Caco-2 (cell line): ENCODE measurements at regions not wholly inside any gene's neighbourhood (a gene's known extent, or its start where the extent isn't known, plus 50 kb on each side); places are given as distances from the start of the nearest gene placed in this dataset.

ENCODE experiments used
- BruUV-seq: library from RNA; stranded (reverse); fragments of 400-500 nt; replicated peaks from 2 replicates; lab custom pipeline; 2021; lab: Mats Ljungman, UMichigan
- CTCF ChIA-PET: fragments of 300-600 bp; sonication (Branson Sonifier 250); formaldehyde crosslinking; loops from one replicate; lab custom pipeline; 2022; ENCODE audit warnings: antibody characterized with exemption; lab: Charles Lee
- POLR2A ChIA-PET: fragments of 300-600 bp; sonication (Branson Sonifier 250); formaldehyde crosslinking; loops from one replicate; lab custom pipeline; 2022; ENCODE audit warnings: antibody characterized with exemption; lab: Charles Lee
- DNase-seq, 2 experiments: peaks; one replicate each; pipeline versions ENCODE4 v3.0.0 to v3.0.0-alpha.2; 2020 to 2022
- H3K27me3 ChIP-seq: replicated peaks from 2 replicates; pipeline ENCODE4 v1.6.0; 2011; ENCODE audit warnings: low read length; ENCODE audit not compliant: control insufficient read depth, insufficient read depth
- H3K36me3 ChIP-seq: 2 replicates; pipeline ENCODE4 v1.5.1; 2011; ENCODE audit warnings: low read length; ENCODE audit not compliant: control insufficient read depth, insufficient read depth
- H3K4me1 ChIP-seq: fragments of 250-450 bp; sonication (Bioruptor Pico); 2 replicates; pipeline ENCODE4 v1.5.1; 2020; ENCODE audit warnings: mild to moderate bottlenecking
- H3K4me3 ChIP-seq: 2 replicates; pipeline ENCODE4 v1.5.1; 2011; ENCODE audit warnings: low read depth, mild to moderate bottlenecking, control low read depth, low read length
- H3K9me3 ChIP-seq: fragments of 250-450 bp; sonication (Bioruptor Pico); 2 replicates; pipeline ENCODE4 v1.5.1; 2020; ENCODE audit warnings: mild to moderate bottlenecking, moderate library complexity
- H3K27ac Mint-ChIP-seq: one replicate; pipeline ENCODE4 v1.8.0; 2022; ENCODE audit warnings: mixed read lengths; ENCODE audit not compliant: unreplicated experiment
- H3K27me3 Mint-ChIP-seq: one replicate; pipeline ENCODE4 v1.8.0; 2022; ENCODE audit warnings: mixed read lengths; ENCODE audit not compliant: insufficient read depth, unreplicated experiment
- H3K36me3 Mint-ChIP-seq: one replicate; pipeline ENCODE4 v1.8.0; 2022; ENCODE audit warnings: mild to moderate bottlenecking, mixed read lengths; ENCODE audit not compliant: insufficient read depth, unreplicated experiment
- H3K4me1 Mint-ChIP-seq: one replicate; pipeline ENCODE4 v1.8.0; 2022; ENCODE audit warnings: low read depth, mixed read lengths; ENCODE audit not compliant: unreplicated experiment
- H3K4me3 Mint-ChIP-seq: one replicate; pipeline ENCODE4 v1.8.0; 2022; ENCODE audit warnings: mild to moderate bottlenecking, moderate library complexity, mixed read lengths; ENCODE audit not compliant: unreplicated experiment
- H3K9me3 Mint-ChIP-seq: one replicate; pipeline ENCODE4 v1.8.0; 2022; ENCODE audit warnings: mixed read lengths; ENCODE audit not compliant: unreplicated experiment
- intact Hi-C: fragments of 100-400 bp; cut with micrococcal nuclease; formaldehyde crosslinking; loops from one replicate; pipeline ENCODE4 v1.10.0; 2022; ENCODE audit not compliant: unreplicated experiment
- TF ChIP-seq, protein P1 (sequence below), 2 experiments: fragments of 200-600 bp in 1 of 2; IDR thresholded peaks; 1 replicate in 1 of 2; 2 replicates in 1 of 2; pipeline versions ENCODE4 v1.5.1 to v1.8.0; 2011 to 2022; ENCODE audit warnings: antibody characterized with exemption in 1 of 2, control low read depth in 1 of 2, inconsistent platforms in 1 of 2, low read depth in 1 of 2, low read length in 1 of 2, mild to moderate bottlenecking in 1 of 2, moderate library complexity in 1 of 2; ENCODE audit not compliant: insufficient read depth in 1 of 2, severe bottlenecking in 1 of 2, unreplicated experiment in 1 of 2

DNA sequence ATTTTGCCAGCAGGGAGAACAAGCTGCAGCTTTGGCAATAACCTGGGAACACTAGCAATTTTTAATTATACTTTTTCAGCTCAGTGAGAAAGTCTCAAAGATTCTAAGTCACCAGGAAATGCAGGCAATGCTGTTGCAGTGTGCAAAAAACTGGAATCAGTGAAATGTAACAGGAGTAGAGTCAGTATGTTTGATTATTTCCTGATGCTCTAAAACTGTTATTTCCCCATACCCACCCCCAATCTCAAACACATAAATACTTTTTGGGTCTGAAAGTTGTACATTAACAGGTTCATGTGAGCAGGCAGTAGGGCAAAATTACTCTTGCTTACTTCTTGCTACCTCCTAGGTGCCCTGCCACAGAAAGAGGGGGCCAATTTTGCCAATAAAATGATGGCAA is 65.4 kb upstream of the BEND6 start:
- POLR2A ChIA-PET, result no interaction called here
- no peaks in the 10 kb centered on the region for H3K4me1 ChIP-seq
- TF ChIP-seq, protein P1, sequence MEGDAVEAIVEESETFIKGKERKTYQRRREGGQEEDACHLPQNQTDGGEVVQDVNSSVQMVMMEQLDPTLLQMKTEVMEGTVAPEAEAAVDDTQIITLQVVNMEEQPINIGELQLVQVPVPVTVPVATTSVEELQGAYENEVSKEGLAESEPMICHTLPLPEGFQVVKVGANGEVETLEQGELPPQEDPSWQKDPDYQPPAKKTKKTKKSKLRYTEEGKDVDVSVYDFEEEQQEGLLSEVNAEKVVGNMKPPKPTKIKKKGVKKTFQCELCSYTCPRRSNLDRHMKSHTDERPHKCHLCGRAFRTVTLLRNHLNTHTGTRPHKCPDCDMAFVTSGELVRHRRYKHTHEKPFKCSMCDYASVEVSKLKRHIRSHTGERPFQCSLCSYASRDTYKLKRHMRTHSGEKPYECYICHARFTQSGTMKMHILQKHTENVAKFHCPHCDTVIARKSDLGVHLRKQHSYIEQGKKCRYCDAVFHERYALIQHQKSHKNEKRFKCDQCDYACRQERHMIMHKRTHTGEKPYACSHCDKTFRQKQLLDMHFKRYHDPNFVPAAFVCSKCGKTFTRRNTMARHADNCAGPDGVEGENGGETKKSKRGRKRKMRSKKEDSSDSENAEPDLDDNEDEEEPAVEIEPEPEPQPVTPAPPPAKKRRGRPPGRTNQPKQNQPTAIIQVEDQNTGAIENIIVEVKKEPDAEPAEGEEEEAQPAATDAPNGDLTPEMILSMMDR (IDR thresholded peaks at IDR 0.05; ENCODE audit: insufficient read depth in 1 of 2, low read depth in 1 of 2, low read length in 1 of 2, severe bottlenecking in 1 of 2, unreplicated experiment in 1 of 2), result no peak
- no peaks in the 10 kb centered on the region for H3K4me1 Mint-ChIP-seq
- H3K36me3 Mint-ChIP-seq, result no peaks in the 10 kb centered on the region
- no peak overlapping the region for H3K4me3 ChIP-seq
- intact Hi-C loops, result no loop called here
- H3K27me3 ChIP-seq, result no peaks in the 10 kb centered on the region
- no peaks in the 10 kb centered on the region for H3K36me3 ChIP-seq
- no peak overlapping the region for H3K27ac Mint-ChIP-seq
- CTCF ChIA-PET, result no interaction called here
- H3K9me3 ChIP-seq, result no peaks in the 10 kb centered on the region
- BruUV-seq, result no TSS peak
- no peaks in the 10 kb centered on the region for H3K9me3 Mint-ChIP-seq
- DNase-seq, result no peak
- no peak overlapping the region for H3K4me3 Mint-ChIP-seq
- H3K27me3 Mint-ChIP-seq, result no peaks in the 10 kb centered on the region

DNA sequence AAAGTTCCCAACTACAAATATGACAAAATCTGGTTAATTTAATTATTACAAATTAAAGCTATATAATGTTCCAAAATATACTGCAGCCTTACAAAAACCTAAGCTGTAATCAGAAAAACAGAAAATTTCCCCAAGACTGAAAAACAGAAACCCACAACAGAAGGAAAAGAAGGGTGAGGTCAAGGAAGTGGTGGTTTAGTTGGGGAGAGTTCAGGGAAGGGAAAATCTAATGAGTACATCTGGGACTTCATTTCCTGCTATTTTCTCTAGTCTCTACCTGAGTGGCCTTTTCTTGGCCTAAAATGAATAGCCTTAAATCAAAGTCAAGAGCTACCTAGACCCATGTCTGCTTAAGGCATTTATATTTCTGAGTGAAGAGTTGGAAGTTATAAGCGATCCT is 66.2 kb upstream of the BEND6 start:
- POLR2A ChIA-PET, result no interaction called here
- no peaks in the 10 kb centered on the region for H3K9me3 ChIP-seq
- no peak overlapping the region for H3K4me3 ChIP-seq
- no TSS peak for BruUV-seq
- H3K4me1 ChIP-seq, result no peaks in the 10 kb centered on the region
- Mint-ChIP-seq H3K27me3 (no peaks in the 10 kb centered on the region), H3K4me3 (no peak overlapping the region), H3K36me3 (no peaks in the 10 kb centered on the region), H3K4me1 (no peaks in the 10 kb centered on the region), H3K27ac (no peak overlapping the region), H3K9me3 (no peaks in the 10 kb centered on the region)
- CTCF ChIA-PET, result no interaction called here
- TF ChIP-seq, protein P1 (IDR thresholded peaks at IDR 0.05; ENCODE audit: insufficient read depth in 1 of 2, low read depth in 1 of 2, low read length in 1 of 2, severe bottlenecking in 1 of 2, unreplicated experiment in 1 of 2), result no peak
- intact Hi-C loops, result no loop called here
- no peaks in the 10 kb centered on the region for H3K36me3 ChIP-seq
- no peaks in the 10 kb centered on the region for H3K27me3 ChIP-seq
- DNase-seq, result no peak

DNA sequence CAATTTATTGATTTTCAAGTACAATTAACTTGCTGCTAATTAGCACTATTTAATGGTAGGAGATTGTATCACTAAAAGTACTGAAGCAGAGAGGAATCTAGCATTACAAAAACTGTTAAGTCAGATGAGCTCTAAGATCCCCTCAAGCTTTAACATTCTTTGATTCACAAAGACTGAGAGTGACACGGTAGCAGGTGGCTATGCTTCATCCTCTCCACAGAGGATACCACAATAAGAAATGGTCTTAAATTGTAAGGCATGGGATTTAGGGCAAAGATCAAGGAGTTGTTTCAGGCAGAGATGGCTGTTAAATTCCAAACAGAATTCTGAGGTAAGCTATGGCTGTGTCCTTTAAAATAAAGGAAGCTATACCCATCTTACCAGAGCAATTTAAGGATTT is 67.8 kb upstream of the BEND6 start:
- CTCF ChIA-PET, result no interaction called here
- no peaks in the 10 kb centered on the region for H3K4me1 ChIP-seq
- no peaks in the 10 kb centered on the region for H3K36me3 Mint-ChIP-seq
- no peak for DNase-seq
- H3K27ac Mint-ChIP-seq, result no peak overlapping the region
- intact Hi-C loops, result no loop called here
- TF ChIP-seq, protein P1 (IDR thresholded peaks at IDR 0.05; ENCODE audit: insufficient read depth in 1 of 2, low read depth in 1 of 2, low read length in 1 of 2, severe bottlenecking in 1 of 2, unreplicated experiment in 1 of 2), result no peak
- H3K9me3 ChIP-seq, result no peaks in the 10 kb centered on the region
- no peak overlapping the region for H3K4me3 ChIP-seq
- no peak overlapping the region for H3K4me3 Mint-ChIP-seq
- BruUV-seq, result no TSS peak
- no peaks in the 10 kb centered on the region for H3K27me3 ChIP-seq
- H3K36me3 ChIP-seq, result no peaks in the 10 kb centered on the region
- no peaks in the 10 kb centered on the region for H3K4me1 Mint-ChIP-seq
- POLR2A ChIA-PET, result no interaction called here
- H3K27me3 Mint-ChIP-seq, result no peaks in the 10 kb centered on the region
- no peaks in the 10 kb centered on the region for H3K9me3 Mint-ChIP-seq
